ENCODE measurements at regions not wholly inside any gene's neighbourhood (a gene's known extent, or its start where the extent isn't known, plus 50 kb on each side); places are given as distances from the start of the nearest gene placed in this dataset.
"Not testable (repeated sequence)": the region's sequence is repeated elsewhere in the genome, so short reads cannot be mapped to it uniquely, and the experiment has no call there.

- Mint-ChIP-seq H3K4me1 (ENCODE audit: low read depth) (peaks cover 79% of the 10 kb centered on the region), H3K9me3 (no peaks in the 10 kb centered on the region), H3K27me3 (ENCODE audit: insufficient read depth) (peaks cover 1% of the 10 kb centered on the region; the same call in 1 of the 2 replicates), H3K27ac (peak overlapping the region; percentile 57), H3K4me3 (no peak overlapping the region), H3K36me3 (ENCODE audit: low read depth) (peaks cover 15% of the 10 kb centered on the region)
- no peak for DNase-seq
- TF ChIP-seq CTCF (IDR thresholded peaks at IDR 0.05) = no peak
These were observed 112.8 kb downstream of the C9orf152 start for GRCh38 chr9:110095161-110095595.

- no peaks in the 10 kb centered on the region for H3K9me3 Mint-ChIP-seq
- H3K36me3 Mint-ChIP-seq (ENCODE audit: low read depth) = peaks cover 13% of the 10 kb centered on the region
- peaks cover 1% of the 10 kb centered on the region; the same call in 1 of the 2 replicates for H3K27me3 Mint-ChIP-seq (ENCODE audit: insufficient read depth)
- peaks cover 79% of the 10 kb centered on the region for H3K4me1 Mint-ChIP-seq (ENCODE audit: low read depth)
- H3K27ac Mint-ChIP-seq = peak overlapping the region; percentile 57
- no peak for TF ChIP-seq CTCF (IDR thresholded peaks at IDR 0.05)
- H3K4me3 Mint-ChIP-seq = no peak overlapping the region
- DNase-seq = no peak
These were observed 112.2 kb downstream of the C9orf152 start for GRCh38 chr9:110095776-110096175.

- H3K27me3 Mint-ChIP-seq (ENCODE audit: insufficient read depth); H3K9me3 Mint-ChIP-seq; H3K36me3 Mint-ChIP-seq (ENCODE audit: low read depth); H3K4me3 Mint-ChIP-seq; DNase-seq: not testable (repeated sequence)
- H3K27ac Mint-ChIP-seq = 0 out of 2 replicates have a peak overlapping the region, but pooled peaks have one; percentile 21
- peaks cover 81% of the 10 kb centered on the region for H3K4me1 Mint-ChIP-seq (ENCODE audit: low read depth)
These were observed 111.3 kb downstream of the C9orf152 start for GRCh38 chr9:110096674-110097073.

GRCh38 chr9:110099236-110100095, 108.5 kb downstream of the C9orf152 start:
- no peaks in the 10 kb centered on the region; the same call in 1 of the 2 replicates for H3K27me3 Mint-ChIP-seq (ENCODE audit: insufficient read depth)
- TF ChIP-seq CTCF (IDR thresholded peaks at IDR 0.05) = peak; percentile 39
- peak overlapping the region; percentile 14 for H3K4me3 Mint-ChIP-seq
- H3K27ac Mint-ChIP-seq = peak overlapping the region; percentile 88
- peaks cover 85% of the 10 kb centered on the region for H3K4me1 Mint-ChIP-seq (ENCODE audit: low read depth)
- peaks cover 7% of the 10 kb centered on the region for H3K36me3 Mint-ChIP-seq (ENCODE audit: low read depth)
- DNase-seq = peak; percentile 74
- no peaks in the 10 kb centered on the region for H3K9me3 Mint-ChIP-seq

GRCh38 chr9:110101531-110102161, 106.3 kb downstream of the C9orf152 start:
- no peak for DNase-seq
- Mint-ChIP-seq H3K27ac (peak overlapping the region; percentile 88), H3K4me3 (no peak overlapping the region), H3K4me1 (ENCODE audit: low read depth) (peaks cover 85% of the 10 kb centered on the region), H3K27me3 (ENCODE audit: insufficient read depth) (no peaks in the 10 kb centered on the region; the same call in 1 of the 2 replicates), H3K36me3 (ENCODE audit: low read depth) (peaks cover 7% of the 10 kb centered on the region), H3K9me3 (no peaks in the 10 kb centered on the region)
- TF ChIP-seq CTCF (IDR thresholded peaks at IDR 0.05) = no peak

- Mint-ChIP-seq H3K9me3 (no peaks in the 10 kb centered on the region), H3K4me1 (ENCODE audit: low read depth) (peaks cover 88% of the 10 kb centered on the region)
- TF ChIP-seq CTCF (IDR thresholded peaks at IDR 0.05) = no peak
These were observed 104.7 kb downstream of the C9orf152 start for GRCh38 chr9:110103257-110103656.

More at GRCh38 chr9:110103257-110103656, 104.7 kb downstream of the C9orf152 start:
- peak overlapping the region; percentile 88 for H3K27ac Mint-ChIP-seq
- no peaks in the 10 kb centered on the region for H3K27me3 Mint-ChIP-seq (ENCODE audit: insufficient read depth)
- peaks cover 7% of the 10 kb centered on the region for H3K36me3 Mint-ChIP-seq (ENCODE audit: low read depth)
- no peak for DNase-seq
- no peak overlapping the region; the same call in 1 of the 2 replicates for H3K4me3 Mint-ChIP-seq

All from HFFc6 (cell line).